ENCODE measurements at regions not wholly inside any gene's neighbourhood (a gene's known extent, or its start where the extent isn't known, plus 50 kb on each side); places are given as distances from the start of the nearest gene placed in this dataset.

DNA sequence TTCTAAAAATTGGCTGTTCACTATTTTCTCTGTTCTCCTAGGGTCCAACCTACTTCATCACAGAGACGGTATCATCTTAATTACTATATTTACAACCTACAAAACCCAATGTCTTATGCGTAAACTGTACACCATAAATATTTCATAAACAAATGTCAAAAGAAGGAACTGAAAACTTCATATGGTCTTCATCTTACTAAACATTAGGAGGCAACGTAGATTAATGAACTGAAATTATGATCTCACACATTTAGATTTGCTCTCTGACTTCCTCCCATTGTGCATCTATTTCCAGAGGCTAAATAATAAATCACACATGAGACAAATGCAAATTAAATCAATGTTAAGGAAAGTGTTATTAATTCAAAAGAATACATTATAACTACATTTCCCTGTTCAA, 1850.6 kb upstream of the SEL1L start:
- Histone ChIP-seq H3K36me3 (ENCODE audit: control insufficient read depth, insufficient read depth, low read length) (no peaks in the 10 kb centered on the region), H3K27me3 (replicated peaks; ENCODE audit: control insufficient read depth, insufficient read depth, low read length) (no peaks in the 10 kb centered on the region), H3K4me1 (no peaks in the 10 kb centered on the region), H3K9me3 (no peaks in the 10 kb centered on the region), H3K4me3 (ENCODE audit: low read depth, low read length) (no peak overlapping the region)
- TF ChIP-seq, protein P1, sequence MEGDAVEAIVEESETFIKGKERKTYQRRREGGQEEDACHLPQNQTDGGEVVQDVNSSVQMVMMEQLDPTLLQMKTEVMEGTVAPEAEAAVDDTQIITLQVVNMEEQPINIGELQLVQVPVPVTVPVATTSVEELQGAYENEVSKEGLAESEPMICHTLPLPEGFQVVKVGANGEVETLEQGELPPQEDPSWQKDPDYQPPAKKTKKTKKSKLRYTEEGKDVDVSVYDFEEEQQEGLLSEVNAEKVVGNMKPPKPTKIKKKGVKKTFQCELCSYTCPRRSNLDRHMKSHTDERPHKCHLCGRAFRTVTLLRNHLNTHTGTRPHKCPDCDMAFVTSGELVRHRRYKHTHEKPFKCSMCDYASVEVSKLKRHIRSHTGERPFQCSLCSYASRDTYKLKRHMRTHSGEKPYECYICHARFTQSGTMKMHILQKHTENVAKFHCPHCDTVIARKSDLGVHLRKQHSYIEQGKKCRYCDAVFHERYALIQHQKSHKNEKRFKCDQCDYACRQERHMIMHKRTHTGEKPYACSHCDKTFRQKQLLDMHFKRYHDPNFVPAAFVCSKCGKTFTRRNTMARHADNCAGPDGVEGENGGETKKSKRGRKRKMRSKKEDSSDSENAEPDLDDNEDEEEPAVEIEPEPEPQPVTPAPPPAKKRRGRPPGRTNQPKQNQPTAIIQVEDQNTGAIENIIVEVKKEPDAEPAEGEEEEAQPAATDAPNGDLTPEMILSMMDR (IDR thresholded peaks at IDR 0.05; ENCODE audit: insufficient read depth in 1 of 2, low read depth in 1 of 2, low read length in 1 of 2, severe bottlenecking in 1 of 2, unreplicated experiment in 1 of 2): no peak
- no peak for DNase-seq
- ChIA-PET POLR2A (no interaction called here), CTCF (no interaction called here)
- Mint-ChIP-seq H3K9me3 (ENCODE audit: unreplicated experiment) (no peaks in the 10 kb centered on the region), H3K27me3 (ENCODE audit: insufficient read depth, unreplicated experiment) (peaks cover 7% of the 10 kb centered on the region), H3K27ac (ENCODE audit: unreplicated experiment) (no peak overlapping the region), H3K4me3 (ENCODE audit: unreplicated experiment) (no peak overlapping the region), H3K36me3 (ENCODE audit: insufficient read depth, unreplicated experiment) (no peaks in the 10 kb centered on the region), H3K4me1 (ENCODE audit: low read depth, unreplicated experiment) (peaks cover 6% of the 10 kb centered on the region)
- BruUV-seq (replicated peaks): no TSS peak
- intact Hi-C loops (cut with micrococcal nuclease; ENCODE audit: unreplicated experiment): no loop called here

DNA sequence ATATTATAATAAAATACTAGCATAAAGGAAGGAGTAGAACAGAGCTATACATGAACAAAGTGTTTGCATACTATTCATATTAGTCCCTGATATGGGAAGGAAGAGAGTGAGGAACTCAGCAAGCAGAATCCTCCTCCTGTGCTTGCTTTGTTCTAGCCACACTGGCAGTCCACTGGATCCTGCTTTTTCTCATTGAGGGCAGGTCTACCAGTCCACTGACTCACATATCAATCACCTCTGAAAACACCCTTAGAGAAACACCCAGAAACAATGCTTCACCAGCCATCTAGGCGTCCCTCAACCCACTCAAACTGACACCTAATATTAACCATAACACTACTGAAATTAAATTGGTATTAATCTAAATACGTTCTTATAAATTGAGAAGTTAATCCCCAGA, 1861.7 kb upstream of the SEL1L start:
- no peak for DNase-seq
- Histone ChIP-seq H3K4me3 (ENCODE audit: low read depth, low read length) (no peak overlapping the region), H3K9me3 (no peaks in the 10 kb centered on the region), H3K27me3 (replicated peaks; ENCODE audit: control insufficient read depth, insufficient read depth, low read length) (no peaks in the 10 kb centered on the region), H3K4me1 (no peaks in the 10 kb centered on the region), H3K36me3 (ENCODE audit: control insufficient read depth, insufficient read depth, low read length) (no peaks in the 10 kb centered on the region)
- no peak overlapping the region for H3K27ac Mint-ChIP-seq (ENCODE audit: unreplicated experiment)
- H3K36me3 Mint-ChIP-seq (ENCODE audit: insufficient read depth, unreplicated experiment): no peaks in the 10 kb centered on the region
- no peak overlapping the region for H3K4me3 Mint-ChIP-seq (ENCODE audit: unreplicated experiment)
- CTCF ChIA-PET: no interaction called here
- BruUV-seq (replicated peaks): no TSS peak
- no peaks in the 10 kb centered on the region for H3K9me3 Mint-ChIP-seq (ENCODE audit: unreplicated experiment)
- no peaks in the 10 kb centered on the region for H3K4me1 Mint-ChIP-seq (ENCODE audit: low read depth, unreplicated experiment)
- POLR2A ChIA-PET: no interaction called here
- TF ChIP-seq, protein P1 (IDR thresholded peaks at IDR 0.05; ENCODE audit: insufficient read depth in 1 of 2, low read depth in 1 of 2, low read length in 1 of 2, severe bottlenecking in 1 of 2, unreplicated experiment in 1 of 2): no peak
- no peaks in the 10 kb centered on the region for H3K27me3 Mint-ChIP-seq (ENCODE audit: insufficient read depth, unreplicated experiment)
- intact Hi-C loops (cut with micrococcal nuclease; ENCODE audit: unreplicated experiment): no loop called here

DNA sequence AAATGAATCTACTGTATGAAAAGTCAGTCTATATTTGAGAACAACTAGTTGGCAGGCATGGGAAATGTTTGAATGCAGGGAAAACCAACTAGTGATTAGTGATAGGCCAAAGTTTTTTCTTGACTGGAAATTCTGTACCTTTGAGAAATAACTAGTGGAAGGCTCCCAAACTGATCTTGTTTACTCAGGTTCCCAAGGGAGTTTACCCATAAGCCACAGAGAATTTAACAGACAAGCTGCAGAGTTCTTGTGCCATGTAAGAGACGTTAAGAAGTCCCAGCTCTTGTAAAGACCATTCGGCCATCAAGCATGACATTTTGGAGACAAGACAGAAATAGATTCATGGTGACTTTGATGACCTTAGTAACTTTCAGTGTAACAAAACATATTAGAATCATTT, 1882.8 kb upstream of the SEL1L start:
- POLR2A ChIA-PET: no interaction called here
- TF ChIP-seq, protein P1 (IDR thresholded peaks at IDR 0.05; ENCODE audit: insufficient read depth in 1 of 2, low read depth in 1 of 2, low read length in 1 of 2, severe bottlenecking in 1 of 2, unreplicated experiment in 1 of 2): no peak
- no peaks in the 10 kb centered on the region for H3K4me1 ChIP-seq
- H3K4me3 ChIP-seq (ENCODE audit: low read depth, low read length): no peak overlapping the region
- H3K9me3 ChIP-seq: no peaks in the 10 kb centered on the region
- H3K27me3 Mint-ChIP-seq (ENCODE audit: insufficient read depth, unreplicated experiment): no peaks in the 10 kb centered on the region
- H3K36me3 Mint-ChIP-seq (ENCODE audit: insufficient read depth, unreplicated experiment): no peaks in the 10 kb centered on the region
- no peaks in the 10 kb centered on the region for H3K27me3 ChIP-seq (replicated peaks; ENCODE audit: control insufficient read depth, insufficient read depth, low read length)
- no peak for DNase-seq
- CTCF ChIA-PET: no interaction called here
- H3K27ac Mint-ChIP-seq (ENCODE audit: unreplicated experiment): no peak overlapping the region
- H3K4me3 Mint-ChIP-seq (ENCODE audit: unreplicated experiment): no peak overlapping the region
- H3K36me3 ChIP-seq (ENCODE audit: control insufficient read depth, insufficient read depth, low read length): no peaks in the 10 kb centered on the region
- no TSS peak for BruUV-seq (replicated peaks)
- intact Hi-C loops (cut with micrococcal nuclease; ENCODE audit: unreplicated experiment): no loop called here
- no peaks in the 10 kb centered on the region for H3K9me3 Mint-ChIP-seq (ENCODE audit: unreplicated experiment)
- H3K4me1 Mint-ChIP-seq (ENCODE audit: low read depth, unreplicated experiment): no peaks in the 10 kb centered on the region

Measured in Caco-2 (cell line).